RWPE1 (cell line): ENCODE measurements at regions not wholly inside any gene's neighbourhood (a gene's known extent, or its start where the extent isn't known, plus 50 kb on each side); places are given as distances from the start of the nearest gene placed in this dataset.
"Not testable (repeated sequence)": the region's sequence is repeated elsewhere in the genome, so short reads cannot be mapped to it uniquely, and the experiment has no call there.

Experiments
- CTCF ChIA-PET: fragments of 350-600 bp; sonication (Branson Sonifier 250); formaldehyde crosslinking; extraction: SDS; loops from one replicate; lab custom pipeline; 2021; lab: Yijun Ruan, JAX
- POLR2A ChIA-PET: fragments of 400-600 bp; formaldehyde crosslinking; extraction: SDS; loops from one replicate; lab custom pipeline; 2020; ENCODE audit warnings: antibody characterized with exemption; ENCODE audit not compliant: low non-redundant PET; lab: Yijun Ruan, JAX
- DNase-seq: peaks from one replicate; pipeline ENCODE4 v3.0.0; 2012; ENCODE audit warnings: low spot score
- H3K27ac ChIP-seq: fragments of 450-650 bp; 2 replicates; pipeline ENCODE4 v1.5.1; 2017
- TF ChIP-seq, protein P1 (sequence below): fragments of 450-650 bp; conservative IDR thresholded peaks from 2 replicates; pipeline ENCODE4 v1.5.1; 2017; ENCODE audit warnings: low read depth, mild to moderate bottlenecking

DNA sequence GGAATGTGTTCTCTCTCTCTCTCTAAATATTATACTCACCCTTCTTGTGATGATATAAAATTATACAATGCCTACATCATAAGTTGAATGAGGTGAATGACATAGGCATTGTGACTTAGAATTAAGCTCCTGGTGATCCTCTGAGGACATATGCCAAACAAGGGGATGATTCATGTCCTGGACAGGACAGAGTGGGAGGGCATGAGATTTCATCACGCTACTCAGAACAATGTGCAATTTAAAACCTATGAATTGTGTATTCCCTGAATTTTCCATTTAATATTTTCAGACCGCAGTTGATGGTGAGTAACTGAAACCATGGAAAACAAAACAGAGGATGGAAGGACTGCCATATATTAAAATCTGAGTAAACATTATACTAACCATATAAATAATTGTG is 782.2 kb upstream of the NUDT12 start:
- POLR2A ChIA-PET = no interaction called here
- TF ChIP-seq, protein P1, sequence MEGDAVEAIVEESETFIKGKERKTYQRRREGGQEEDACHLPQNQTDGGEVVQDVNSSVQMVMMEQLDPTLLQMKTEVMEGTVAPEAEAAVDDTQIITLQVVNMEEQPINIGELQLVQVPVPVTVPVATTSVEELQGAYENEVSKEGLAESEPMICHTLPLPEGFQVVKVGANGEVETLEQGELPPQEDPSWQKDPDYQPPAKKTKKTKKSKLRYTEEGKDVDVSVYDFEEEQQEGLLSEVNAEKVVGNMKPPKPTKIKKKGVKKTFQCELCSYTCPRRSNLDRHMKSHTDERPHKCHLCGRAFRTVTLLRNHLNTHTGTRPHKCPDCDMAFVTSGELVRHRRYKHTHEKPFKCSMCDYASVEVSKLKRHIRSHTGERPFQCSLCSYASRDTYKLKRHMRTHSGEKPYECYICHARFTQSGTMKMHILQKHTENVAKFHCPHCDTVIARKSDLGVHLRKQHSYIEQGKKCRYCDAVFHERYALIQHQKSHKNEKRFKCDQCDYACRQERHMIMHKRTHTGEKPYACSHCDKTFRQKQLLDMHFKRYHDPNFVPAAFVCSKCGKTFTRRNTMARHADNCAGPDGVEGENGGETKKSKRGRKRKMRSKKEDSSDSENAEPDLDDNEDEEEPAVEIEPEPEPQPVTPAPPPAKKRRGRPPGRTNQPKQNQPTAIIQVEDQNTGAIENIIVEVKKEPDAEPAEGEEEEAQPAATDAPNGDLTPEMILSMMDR = no peak
- CTCF ChIA-PET = no interaction called here
- no peak for DNase-seq
- H3K27ac ChIP-seq = no peak overlapping the region

DNA sequence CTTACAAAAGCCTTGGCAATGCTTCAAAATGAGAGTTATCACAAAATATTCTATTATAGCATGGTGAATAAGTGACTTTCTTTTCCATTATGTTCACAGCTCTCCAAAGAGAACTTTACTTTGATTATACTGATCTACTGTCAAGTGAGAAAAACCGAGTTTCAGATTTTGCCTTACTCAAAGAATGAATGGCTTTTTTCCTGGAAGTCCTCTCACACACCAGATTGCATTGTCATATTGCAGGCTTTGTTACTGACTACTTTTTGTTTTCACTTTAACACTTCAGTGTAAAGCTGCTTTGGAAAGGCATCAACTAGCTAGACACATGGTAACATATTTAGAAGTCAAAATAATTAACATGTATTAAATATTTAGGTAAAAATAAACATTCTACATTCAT is 765.2 kb upstream of the NUDT12 start:
- ChIA-PET CTCF (interaction anchor here (1.1 kb wide), 1 partner anchor 519 kb away, joined by 5 read pairs; no protein-coding TSS in a partner anchor), POLR2A (no interaction called here)
- no peak for DNase-seq
- no peak overlapping the region for H3K27ac ChIP-seq
- TF ChIP-seq, protein P1 = no peak

DNA sequence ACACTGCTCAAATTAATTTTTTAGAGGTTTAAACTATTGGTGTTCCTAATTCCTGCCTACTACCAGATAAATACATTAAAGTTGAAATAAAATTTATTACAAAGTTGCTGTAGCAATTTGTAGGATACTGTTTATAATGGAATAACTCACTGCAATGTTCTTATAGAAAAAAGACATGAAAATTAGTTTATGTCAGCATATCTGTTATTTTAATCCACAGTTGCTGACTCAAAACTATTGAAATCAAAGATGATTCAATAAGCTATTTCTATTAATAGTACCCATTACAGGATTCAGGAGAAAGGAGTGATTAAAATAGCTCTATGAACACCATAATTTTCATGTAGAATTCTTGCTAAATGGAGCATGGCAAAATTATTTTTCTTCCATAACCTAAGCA is 764.4 kb upstream of the NUDT12 start:
- ChIA-PET POLR2A (no interaction called here), CTCF (no interaction called here)
- TF ChIP-seq, protein P1 = no peak
- H3K27ac ChIP-seq = no peak overlapping the region
- no peak for DNase-seq

DNA sequence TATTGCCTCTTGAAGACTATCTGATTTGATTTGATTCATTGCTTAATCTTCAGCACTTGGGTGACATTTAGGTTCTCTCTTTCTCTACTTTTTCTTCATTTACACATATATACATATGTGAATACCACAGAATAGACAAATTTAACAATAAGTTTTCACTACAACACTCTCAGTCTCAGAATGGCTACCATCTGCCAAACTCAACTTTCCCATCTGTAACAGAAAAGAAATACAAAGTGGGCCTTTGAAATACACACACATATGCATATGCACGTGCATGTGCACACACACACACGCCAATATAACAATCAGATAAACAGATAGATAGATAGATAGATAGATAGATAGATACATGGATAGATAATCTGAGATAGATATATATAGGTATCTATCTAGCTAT is 762.8 kb upstream of the NUDT12 start:
- no peak overlapping the region for H3K27ac ChIP-seq
- ChIA-PET CTCF (no interaction called here), POLR2A (no interaction called here)
- TF ChIP-seq, protein P1 = no peak
- no peak for DNase-seq

DNA sequence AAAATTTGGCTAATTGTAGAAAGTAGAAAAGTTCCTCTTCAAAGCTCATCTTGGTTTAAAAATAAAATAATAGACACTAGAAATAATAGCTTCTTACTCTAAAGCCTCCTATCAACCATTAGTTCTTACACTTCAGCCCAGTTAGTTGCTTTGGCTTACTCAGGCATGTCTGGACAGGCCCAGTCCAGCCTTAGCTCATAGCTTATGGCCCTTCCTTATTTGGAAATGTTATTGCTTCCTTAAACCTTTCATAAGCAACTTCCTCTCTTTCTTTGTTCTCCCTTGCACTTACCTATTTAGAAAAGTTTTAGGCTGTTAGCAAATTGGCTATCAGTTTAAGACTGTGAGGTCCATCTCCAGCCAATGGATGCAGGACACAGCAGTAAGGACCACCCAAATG is 754.1 kb upstream of the NUDT12 start:
- POLR2A ChIA-PET, CTCF ChIA-PET: not testable (repeated sequence)

DNA sequence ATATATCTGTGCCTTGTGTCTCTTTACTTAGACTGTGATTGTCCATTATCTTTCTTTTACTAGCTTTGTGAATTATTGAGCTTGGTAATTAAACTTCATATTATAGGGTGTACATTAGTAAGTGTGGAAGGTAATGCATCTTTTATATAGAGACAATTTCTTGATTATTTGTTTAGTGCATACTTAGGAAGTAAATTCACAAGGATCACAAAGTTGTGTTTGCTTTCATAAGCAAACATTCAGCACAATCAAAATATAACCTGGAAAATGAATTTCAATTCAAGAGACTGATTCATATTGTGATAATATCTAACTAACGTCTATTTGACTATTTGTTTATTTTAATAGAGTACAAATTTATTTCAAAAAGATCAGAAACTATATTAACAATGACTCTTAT is 749.9 kb upstream of the NUDT12 start:
- POLR2A ChIA-PET = no interaction called here
- TF ChIP-seq, protein P1 = no peak
- H3K27ac ChIP-seq = no peak overlapping the region
- CTCF ChIA-PET = no interaction called here
- DNase-seq = no peak

More for the DNA sequence above, 754.1 kb upstream of the NUDT12 start:
- H3K27ac ChIP-seq, DNase-seq: not testable (repeated sequence)

DNA sequence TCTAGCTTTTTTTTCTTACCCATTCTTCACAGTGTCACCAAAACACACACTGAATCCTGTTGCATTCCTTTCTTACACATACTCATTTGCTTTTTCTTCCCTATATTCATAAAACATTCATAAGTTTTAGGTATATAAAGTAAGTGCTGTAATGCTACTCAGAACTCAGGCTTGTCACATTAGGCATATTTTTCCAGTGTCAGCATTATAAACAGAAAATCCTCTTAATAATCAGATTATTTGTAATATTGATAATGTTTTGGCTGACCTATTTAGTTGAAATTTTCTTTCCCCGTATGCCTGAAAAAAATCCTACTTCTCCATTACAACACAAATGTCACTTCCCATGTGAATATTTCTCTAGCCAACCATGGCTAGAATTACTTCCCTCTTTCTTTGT is 743.0 kb upstream of the NUDT12 start:
- POLR2A ChIA-PET = no interaction called here
- no peak for DNase-seq
- no peak overlapping the region for H3K27ac ChIP-seq
- CTCF ChIA-PET = no interaction called here
- TF ChIP-seq, protein P1 = no peak
